ENCODE measurements at regions not wholly inside any gene's neighbourhood (a gene's known extent, or its start where the extent isn't known, plus 50 kb on each side); places are given as distances from the start of the nearest gene placed in this dataset.
"Not testable (repeated sequence)": the region's sequence is repeated elsewhere in the genome, so short reads cannot be mapped to it uniquely, and the experiment has no call there.

DNA sequence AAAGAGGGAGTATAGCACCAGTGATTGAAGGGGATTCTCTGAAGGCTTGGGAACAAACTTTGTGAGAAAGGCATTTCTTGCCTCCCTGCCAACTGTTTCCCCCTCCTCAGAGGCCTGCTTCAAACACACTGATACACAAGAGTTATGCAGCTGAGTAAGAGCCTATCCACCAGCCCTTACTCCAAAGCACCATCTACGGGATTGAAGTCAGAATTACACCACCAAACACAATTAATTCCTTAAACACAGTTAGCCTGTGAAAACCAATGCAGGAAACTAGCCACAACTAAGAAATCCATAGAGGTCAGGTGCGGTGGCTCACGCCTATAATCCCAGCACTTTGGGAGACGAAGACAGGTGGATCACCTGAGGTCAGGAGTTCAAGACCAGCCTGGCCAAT is 138.3 kb downstream of the SHCBP1 start:
- ChIA-PET CTCF (interaction anchor here (0.7 to 0.9 kb wide), 3 partner anchors 18 to 195 kb away, joined by 3 read pairs; no protein-coding TSS in a partner anchor), POLR2A (no interaction called here)
- Histone ChIP-seq H3K36me3 (ENCODE audit: control insufficient read depth in 2 of 2, insufficient read depth in 1 of 2, low read length in 2 of 2) (no peaks in the 10 kb centered on the region), H3K9me3 (ENCODE audit: control insufficient read depth, insufficient read depth, low read depth, low read length) (no peaks in the 10 kb centered on the region), H3K4me1 (ENCODE audit: control insufficient read depth, insufficient read depth, low read length) (no peaks in the 10 kb centered on the region), H3K4me3 (ENCODE audit: low read depth, low read length) (no peak overlapping the region), H3K27ac (ENCODE audit: extremely low read depth, low read depth, low read length) (no peak overlapping the region)
- TF ChIP-seq ZNF654 (tag by site-specific recombination; IDR thresholded peaks at IDR 0.05; ENCODE audit: low read depth) (peak; percentile 30), ZNF701 (tag by site-specific recombination; IDR thresholded peaks at IDR 0.05) (no peak), IKZF3 (tag by site-specific recombination; IDR thresholded peaks at IDR 0.05) (no peak), ZNF510 (tag by site-specific recombination; IDR thresholded peaks at IDR 0.05; ENCODE audit: insufficient replicate concordance) (no peak)

DNA sequence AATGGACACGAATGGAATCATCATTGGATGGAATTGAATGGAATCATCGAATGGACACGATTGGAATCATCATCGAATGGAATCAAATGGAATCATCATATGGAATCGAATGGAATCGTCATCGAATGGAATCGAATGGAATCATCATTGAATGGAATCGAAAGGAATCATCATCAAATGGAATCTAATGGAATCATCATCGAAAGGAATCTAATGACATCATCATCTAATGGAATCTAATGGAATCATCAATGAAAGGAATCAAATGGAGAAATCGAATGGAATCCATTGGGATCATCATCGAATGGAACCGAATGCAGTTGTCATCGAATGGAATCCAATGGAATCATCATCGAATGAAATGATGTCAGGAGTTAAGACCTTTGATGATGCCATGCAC is 154.9 kb downstream of the SHCBP1 start:
- Histone ChIP-seq H3K4me3 (ENCODE audit: low read depth, low read length) (no peak overlapping the region), H3K4me1 (ENCODE audit: control insufficient read depth, insufficient read depth, low read length) (no peaks in the 10 kb centered on the region), H3K36me3 (ENCODE audit: control insufficient read depth in 2 of 2, insufficient read depth in 1 of 2, low read length in 2 of 2) (no peaks in the 10 kb centered on the region), H3K27ac (ENCODE audit: extremely low read depth, low read depth, low read length) (no peak overlapping the region), H3K9me3 (ENCODE audit: control insufficient read depth, insufficient read depth, low read depth, low read length) (no peaks in the 10 kb centered on the region)
- ChIA-PET CTCF (no interaction called here), POLR2A (no interaction called here)
- TF ChIP-seq, protein P1, sequence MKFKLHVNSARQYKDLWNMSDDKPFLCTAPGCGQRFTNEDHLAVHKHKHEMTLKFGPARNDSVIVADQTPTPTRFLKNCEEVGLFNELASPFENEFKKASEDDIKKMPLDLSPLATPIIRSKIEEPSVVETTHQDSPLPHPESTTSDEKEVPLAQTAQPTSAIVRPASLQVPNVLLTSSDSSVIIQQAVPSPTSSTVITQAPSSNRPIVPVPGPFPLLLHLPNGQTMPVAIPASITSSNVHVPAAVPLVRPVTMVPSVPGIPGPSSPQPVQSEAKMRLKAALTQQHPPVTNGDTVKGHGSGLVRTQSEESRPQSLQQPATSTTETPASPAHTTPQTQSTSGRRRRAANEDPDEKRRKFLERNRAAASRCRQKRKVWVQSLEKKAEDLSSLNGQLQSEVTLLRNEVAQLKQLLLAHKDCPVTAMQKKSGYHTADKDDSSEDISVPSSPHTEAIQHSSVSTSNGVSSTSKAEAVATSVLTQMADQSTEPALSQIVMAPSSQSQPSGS (tag by site-specific recombination; IDR thresholded peaks at IDR 0.05; ENCODE audit: low read depth) = peak; percentile 57; the same call in 1 of the 2 replicates
- TF ChIP-seq, protein P2, sequence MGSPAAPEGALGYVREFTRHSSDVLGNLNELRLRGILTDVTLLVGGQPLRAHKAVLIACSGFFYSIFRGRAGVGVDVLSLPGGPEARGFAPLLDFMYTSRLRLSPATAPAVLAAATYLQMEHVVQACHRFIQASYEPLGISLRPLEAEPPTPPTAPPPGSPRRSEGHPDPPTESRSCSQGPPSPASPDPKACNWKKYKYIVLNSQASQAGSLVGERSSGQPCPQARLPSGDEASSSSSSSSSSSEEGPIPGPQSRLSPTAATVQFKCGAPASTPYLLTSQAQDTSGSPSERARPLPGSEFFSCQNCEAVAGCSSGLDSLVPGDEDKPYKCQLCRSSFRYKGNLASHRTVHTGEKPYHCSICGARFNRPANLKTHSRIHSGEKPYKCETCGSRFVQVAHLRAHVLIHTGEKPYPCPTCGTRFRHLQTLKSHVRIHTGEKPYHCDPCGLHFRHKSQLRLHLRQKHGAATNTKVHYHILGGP (tag by site-specific recombination; IDR thresholded peaks at IDR 0.05) = no peak
- no peak for TF ChIP-seq ZNF654 (tag by site-specific recombination; IDR thresholded peaks at IDR 0.05; ENCODE audit: low read depth)
- TF ChIP-seq, protein P3, sequence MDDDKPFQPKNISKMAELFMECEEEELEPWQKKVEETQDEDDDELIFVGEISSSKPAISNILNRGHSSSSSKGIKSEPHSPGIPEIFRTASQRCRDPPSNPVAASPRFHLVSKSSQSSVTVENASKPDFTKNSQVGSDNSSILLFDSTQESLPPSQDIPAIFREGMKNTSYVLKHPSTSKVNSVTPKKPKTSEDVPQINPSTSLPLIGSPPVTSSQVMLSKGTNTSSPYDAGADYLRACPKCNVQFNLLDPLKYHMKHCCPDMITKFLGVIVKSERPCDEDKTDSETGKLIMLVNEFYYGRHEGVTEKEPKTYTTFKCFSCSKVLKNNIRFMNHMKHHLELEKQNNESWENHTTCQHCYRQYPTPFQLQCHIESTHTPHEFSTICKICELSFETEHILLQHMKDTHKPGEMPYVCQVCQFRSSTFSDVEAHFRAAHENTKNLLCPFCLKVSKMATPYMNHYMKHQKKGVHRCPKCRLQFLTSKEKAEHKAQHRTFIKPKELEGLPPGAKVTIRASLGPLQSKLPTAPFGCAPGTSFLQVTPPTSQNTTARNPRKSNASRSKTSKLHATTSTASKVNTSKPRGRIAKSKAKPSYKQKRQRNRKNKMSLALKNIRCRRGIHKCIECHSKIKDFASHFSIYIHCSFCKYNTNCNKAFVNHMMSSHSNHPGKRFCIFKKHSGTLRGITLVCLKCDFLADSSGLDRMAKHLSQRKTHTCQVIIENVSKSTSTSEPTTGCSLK (tag by site-specific recombination; IDR thresholded peaks at IDR 0.05) = no peak

DNA sequence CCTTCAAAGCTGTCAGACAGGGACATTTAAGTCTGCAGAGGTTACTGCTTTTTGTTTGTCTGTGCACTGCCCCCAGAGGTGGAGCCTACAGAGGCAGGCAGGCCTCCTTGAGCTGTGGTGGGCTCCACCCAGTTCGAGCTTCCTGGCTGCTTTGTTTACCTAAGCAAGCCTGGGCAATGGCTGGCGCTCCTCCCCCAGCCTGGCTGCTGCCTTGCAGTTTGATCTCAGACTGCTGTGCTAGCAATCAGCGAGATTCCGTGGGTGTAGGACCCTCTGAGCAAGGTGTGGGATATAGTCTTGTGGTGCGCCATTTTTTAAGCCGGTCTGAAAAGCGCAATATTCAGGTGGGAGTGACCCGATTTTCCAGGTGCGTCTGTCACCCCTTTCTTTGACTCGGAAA is 166.4 kb downstream of the SHCBP1 start:
- H3K27ac ChIP-seq (ENCODE audit: extremely low read depth, low read depth, low read length); POLR2A ChIA-PET; H3K36me3 ChIP-seq (ENCODE audit: control insufficient read depth in 2 of 2, insufficient read depth in 1 of 2, low read length in 2 of 2); H3K4me1 ChIP-seq (ENCODE audit: control insufficient read depth, insufficient read depth, low read length); H3K9me3 ChIP-seq (ENCODE audit: control insufficient read depth, insufficient read depth, low read depth, low read length); H3K4me3 ChIP-seq (ENCODE audit: low read depth, low read length): not testable (repeated sequence)
- CTCF ChIA-PET = interaction anchor here (0.8 kb wide), 1 partner anchor 28 kb away, joined by 3 read pairs; no protein-coding TSS in a partner anchor

DNA sequence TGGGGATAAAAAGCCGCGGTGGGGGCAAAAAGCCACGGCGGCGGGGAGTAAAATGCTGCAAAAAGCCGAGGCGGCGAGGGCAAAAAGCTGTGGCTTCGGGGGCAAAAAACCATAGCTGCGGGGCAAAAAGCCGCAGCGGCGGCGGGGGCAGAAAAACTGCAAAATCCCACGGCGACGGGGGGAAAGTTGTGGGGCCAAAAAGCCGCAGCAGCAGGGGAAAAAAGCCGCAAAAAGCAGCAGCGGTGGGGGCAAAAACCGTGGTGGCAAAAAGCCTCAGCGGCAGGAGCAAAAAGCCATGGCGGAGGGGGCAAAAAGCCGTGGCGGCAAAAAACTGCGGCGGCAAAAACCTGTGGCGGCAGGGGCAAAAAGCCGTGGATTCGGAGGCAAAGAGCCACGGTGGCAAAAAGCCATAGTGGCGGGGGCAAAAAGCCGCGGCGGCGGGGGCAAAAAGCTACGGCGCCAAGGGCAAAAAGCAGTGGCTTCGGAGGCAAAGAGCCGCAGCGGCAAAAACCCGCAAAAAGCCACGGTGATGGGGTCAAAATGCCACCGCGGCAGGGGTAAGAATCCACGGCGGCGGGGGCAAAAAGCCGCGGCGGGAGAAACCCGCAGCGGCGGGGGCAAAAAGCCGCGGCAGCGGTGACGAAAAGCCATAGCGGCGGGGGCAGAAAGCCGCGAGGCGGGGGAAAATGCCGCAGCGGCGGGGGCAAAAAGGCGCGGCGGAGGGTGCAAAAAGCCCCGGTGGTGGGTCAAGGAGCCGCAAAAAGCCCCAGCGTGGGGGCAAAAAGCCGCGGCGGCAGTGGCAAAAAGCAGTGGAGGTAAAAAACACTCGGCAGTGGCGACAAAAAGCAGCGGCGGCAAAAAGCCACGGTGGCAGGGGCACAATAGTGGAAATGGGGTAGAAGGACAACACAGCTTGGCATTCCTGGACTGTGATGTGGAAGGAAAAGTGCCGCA is 192.8 kb downstream of the SHCBP1 start:
- ChIA-PET CTCF (no interaction called here), POLR2A (no interaction called here)
- Histone ChIP-seq H3K9me3 (ENCODE audit: control insufficient read depth, insufficient read depth, low read depth, low read length) (no peaks in the 10 kb centered on the region), H3K4me1 (ENCODE audit: control insufficient read depth, insufficient read depth, low read length) (no peaks in the 10 kb centered on the region), H3K36me3 (ENCODE audit: control insufficient read depth in 2 of 2, insufficient read depth in 1 of 2, low read length in 2 of 2) (no peaks in the 10 kb centered on the region), H3K27ac (ENCODE audit: extremely low read depth, low read depth, low read length) (no peak overlapping the region), H3K4me3 (ENCODE audit: low read depth, low read length) (no peak overlapping the region)
- TF ChIP-seq, protein P4, sequence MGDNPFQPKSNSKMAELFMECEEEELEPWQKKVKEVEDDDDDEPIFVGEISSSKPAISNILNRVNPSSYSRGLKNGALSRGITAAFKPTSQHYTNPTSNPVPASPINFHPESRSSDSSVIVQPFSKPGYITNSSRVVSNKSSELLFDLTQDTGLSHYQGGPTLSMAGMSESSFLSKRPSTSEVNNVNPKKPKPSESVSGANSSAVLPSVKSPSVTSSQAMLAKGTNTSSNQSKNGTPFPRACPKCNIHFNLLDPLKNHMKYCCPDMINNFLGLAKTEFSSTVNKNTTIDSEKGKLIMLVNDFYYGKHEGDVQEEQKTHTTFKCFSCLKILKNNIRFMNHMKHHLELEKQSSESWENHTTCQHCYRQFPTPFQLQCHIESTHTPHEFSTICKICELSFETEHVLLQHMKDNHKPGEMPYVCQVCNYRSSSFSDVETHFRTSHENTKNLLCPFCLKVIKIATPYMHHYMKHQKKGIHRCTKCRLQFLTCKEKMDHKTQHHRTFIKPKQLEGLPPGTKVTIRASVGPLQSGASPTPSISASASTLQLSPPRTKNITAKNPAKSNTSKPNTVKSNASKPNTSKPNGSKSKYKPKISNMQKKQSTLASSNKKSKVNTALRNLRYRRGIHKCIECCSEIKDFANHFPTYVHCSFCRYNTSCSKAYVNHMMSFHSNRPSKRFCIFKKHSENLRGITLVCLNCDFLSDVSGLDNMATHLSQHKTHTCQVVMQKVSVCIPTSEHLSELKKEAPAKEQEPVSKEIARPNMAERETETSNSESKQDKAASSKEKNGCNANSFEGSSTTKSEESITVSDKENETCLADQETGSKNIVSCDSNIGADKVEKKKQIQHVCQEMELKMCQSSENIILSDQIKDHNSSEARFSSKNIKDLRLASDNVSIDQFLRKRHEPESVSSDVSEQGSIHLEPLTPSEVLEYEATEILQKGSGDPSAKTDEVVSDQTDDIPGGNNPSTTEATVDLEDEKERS (tag by site-specific recombination; IDR thresholded peaks at IDR 0.05) = no peak
- TF ChIP-seq BCL11A (tag by site-specific recombination; IDR thresholded peaks at IDR 0.05; ENCODE audit: low read depth) (no peak), ZNF184 (tag by site-specific recombination; IDR thresholded peaks at IDR 0.05) (no peak), TRIM28 (IDR thresholded peaks at IDR 0.05; ENCODE audit: borderline replicate concordance, low read length) (no peak), ZNF529 (tag by site-specific recombination; IDR thresholded peaks at IDR 0.05; ENCODE audit: insufficient replicate concordance) (no peak)
- TF ChIP-seq, protein P5, sequence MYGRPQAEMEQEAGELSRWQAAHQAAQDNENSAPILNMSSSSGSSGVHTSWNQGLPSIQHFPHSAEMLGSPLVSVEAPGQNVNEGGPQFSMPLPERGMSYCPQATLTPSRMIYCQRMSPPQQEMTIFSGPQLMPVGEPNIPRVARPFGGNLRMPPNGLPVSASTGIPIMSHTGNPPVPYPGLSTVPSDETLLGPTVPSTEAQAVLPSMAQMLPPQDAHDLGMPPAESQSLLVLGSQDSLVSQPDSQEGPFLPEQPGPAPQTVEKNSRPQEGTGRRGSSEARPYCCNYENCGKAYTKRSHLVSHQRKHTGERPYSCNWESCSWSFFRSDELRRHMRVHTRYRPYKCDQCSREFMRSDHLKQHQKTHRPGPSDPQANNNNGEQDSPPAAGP (tag by site-specific recombination; IDR thresholded peaks at IDR 0.05) = no peak
- TF ChIP-seq, protein P6, sequence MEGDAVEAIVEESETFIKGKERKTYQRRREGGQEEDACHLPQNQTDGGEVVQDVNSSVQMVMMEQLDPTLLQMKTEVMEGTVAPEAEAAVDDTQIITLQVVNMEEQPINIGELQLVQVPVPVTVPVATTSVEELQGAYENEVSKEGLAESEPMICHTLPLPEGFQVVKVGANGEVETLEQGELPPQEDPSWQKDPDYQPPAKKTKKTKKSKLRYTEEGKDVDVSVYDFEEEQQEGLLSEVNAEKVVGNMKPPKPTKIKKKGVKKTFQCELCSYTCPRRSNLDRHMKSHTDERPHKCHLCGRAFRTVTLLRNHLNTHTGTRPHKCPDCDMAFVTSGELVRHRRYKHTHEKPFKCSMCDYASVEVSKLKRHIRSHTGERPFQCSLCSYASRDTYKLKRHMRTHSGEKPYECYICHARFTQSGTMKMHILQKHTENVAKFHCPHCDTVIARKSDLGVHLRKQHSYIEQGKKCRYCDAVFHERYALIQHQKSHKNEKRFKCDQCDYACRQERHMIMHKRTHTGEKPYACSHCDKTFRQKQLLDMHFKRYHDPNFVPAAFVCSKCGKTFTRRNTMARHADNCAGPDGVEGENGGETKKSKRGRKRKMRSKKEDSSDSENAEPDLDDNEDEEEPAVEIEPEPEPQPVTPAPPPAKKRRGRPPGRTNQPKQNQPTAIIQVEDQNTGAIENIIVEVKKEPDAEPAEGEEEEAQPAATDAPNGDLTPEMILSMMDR (tag by site-specific recombination; IDR thresholded peaks at IDR 0.05) = no peak

Data from HEK293 (cell line).